SU-DHL-6 (cell line): ENCODE measurements at regions not wholly inside any gene's neighbourhood (a gene's known extent, or its start where the extent isn't known, plus 50 kb on each side); places are given as distances from the start of the nearest gene placed in this dataset.

Experiments
- CTCF ChIP-seq: fragments of 200-600 bp; sonication (generic); IDR thresholded peaks from one replicate; pipeline ENCODE4 v1.5.1; 2017; ENCODE audit warnings: antibody characterized with exemption, mild to moderate bottlenecking, low read length, moderate library complexity; ENCODE audit not compliant: insufficient read depth, poor library complexity, severe bottlenecking
- EZH2phosphoT487 ChIP-seq: fragments of 200-600 bp; sonication (generic), shearing (Covaris generic); conservative IDR thresholded peaks from 2 replicates; pipeline ENCODE4 v1.6.1; 2018; ENCODE audit warnings: mild to moderate bottlenecking, antibody characterized with exemption, low read length, moderate library complexity, mixed read lengths

- TF ChIP-seq CTCF (no peak), EZH2phosphoT487 (no peak)
Observed at GRCh38 chr6:15809367-15809766, 146.5 kb upstream of the DTNBP1 start.
